C4-2B (cell line): ENCODE measurements at regions not wholly inside any gene's neighbourhood (a gene's known extent, or its start where the extent isn't known, plus 50 kb on each side); places are given as distances from the start of the nearest gene placed in this dataset.

Experiments used
- H3K27ac ChIP-seq: fragments of 450-650 bp; 2 replicates; pipeline ENCODE4 v1.5.1; 2017
- CTCF ChIP-seq: fragments of 450-650 bp; conservative IDR thresholded peaks from 2 replicates; pipeline ENCODE4 v1.5.1; 2017; ENCODE audit warnings: mild to moderate bottlenecking
- ZFX ChIP-seq: fragments of 450-650 bp; IDR thresholded peaks from 2 replicates; pipeline ENCODE4 v1.6.1; 2017

DNA sequence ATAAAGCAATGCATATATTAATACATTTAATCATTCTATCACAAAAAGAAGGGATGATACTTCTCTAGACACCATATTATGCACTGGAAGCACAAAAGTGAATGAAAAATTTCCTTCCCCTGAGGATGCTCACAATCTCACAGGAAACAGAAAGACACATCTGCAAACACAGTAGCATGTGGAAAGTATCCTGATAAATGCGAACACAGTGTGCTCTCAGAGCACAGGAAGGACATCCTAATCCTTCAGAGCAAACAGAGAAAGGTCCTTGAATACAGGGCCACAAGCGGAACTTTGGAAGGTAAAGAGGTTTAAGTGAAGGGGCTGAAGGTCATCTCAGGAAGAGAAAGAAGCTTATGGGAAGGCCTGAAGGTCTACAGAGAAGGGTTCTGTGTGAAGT lies 524.6 kb upstream of the LRRC4C start:
- TF ChIP-seq CTCF (no peak), ZFX (no peak)
- no peak overlapping the region for H3K27ac ChIP-seq

DNA sequence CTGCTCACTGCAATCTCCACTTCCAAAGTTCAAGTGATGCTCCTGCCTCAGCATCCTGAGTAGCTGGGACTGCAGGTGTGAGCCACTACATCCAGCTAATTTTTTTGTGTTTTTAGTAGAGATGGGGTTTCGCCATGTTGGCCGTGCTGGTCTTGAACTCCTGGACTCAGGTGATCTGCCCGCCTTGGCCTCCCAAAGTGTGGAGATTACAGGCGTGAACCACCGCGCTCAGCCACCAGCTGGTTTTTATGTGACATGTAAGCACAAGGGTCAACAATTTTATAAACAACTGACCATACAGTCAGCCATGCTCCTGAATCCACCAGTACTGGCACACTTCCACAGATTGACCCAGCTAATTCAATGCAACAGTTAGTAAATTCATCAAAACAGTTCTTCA lies 526.3 kb upstream of the LRRC4C start:
- peak overlapping the region; percentile 31 for H3K27ac ChIP-seq
- TF ChIP-seq ZFX (no peak), CTCF (no peak)

DNA sequence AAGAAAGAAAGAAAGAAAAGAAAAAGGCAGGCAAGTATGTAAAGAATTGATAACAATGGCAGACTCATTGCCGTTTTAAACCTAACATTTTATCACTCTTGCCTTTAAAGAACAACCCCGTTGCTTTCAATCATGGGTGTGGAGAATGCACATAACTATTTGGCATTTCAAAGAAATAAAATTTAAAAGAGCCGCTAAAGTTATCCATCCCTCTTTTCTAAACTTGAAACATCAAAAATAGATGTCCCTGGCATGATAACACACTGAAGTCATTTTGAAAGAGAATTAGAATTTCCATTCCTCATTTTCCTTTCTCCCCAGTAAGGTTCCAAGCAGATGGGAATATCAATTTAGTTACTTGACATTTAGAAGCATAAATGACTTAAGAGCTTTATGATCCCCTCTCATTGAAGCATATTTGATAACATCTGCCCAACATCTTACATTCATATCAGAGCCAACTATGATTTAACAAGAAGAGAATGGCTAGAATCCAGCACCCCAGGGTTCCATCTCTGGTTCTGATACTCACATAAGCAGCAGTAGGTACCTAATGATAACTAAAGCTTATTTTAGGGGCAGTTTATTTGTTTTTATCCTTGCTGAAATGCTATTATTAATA lies 529.6 kb upstream of the LRRC4C start:
- H3K27ac ChIP-seq = no peak overlapping the region
- TF ChIP-seq CTCF (no peak), ZFX (no peak)

- TF ChIP-seq CTCF (no peak), ZFX (no peak)
- H3K27ac ChIP-seq = no peak overlapping the region
Observed at GRCh38 chr11:41989823-41990380, 530.5 kb upstream of the LRRC4C start.

DNA sequence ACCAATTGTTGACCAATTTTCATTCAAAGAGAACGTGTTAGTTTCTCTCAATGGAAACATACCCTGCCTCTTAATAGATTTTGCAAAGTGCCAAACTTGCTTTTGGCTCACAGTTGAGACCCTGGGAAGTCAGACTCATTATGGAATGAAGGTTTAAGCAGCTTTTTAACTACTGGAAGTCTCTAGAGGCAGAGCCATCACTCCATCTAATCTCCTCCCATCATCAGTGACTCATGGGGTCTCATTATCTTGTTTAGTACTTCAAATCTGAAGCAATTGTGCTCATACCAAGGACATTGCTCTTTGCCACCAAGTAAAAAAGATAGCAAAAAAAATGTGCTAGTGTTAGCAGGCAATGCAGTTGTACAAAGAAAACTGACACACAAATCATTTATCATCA lies 537.1 kb upstream of the LRRC4C start:
- TF ChIP-seq CTCF (no peak), ZFX (no peak)
- H3K27ac ChIP-seq = no peak overlapping the region

- no peak overlapping the region for H3K27ac ChIP-seq
- TF ChIP-seq ZFX (no peak), CTCF (no peak)
Observed at GRCh38 chr11:41997844-41998401, 538.5 kb upstream of the LRRC4C start.

- no peak overlapping the region for H3K27ac ChIP-seq
- TF ChIP-seq CTCF (no peak), ZFX (no peak)
Observed at GRCh38 chr11:41999066-41999465, 539.6 kb upstream of the LRRC4C start.
